ENCODE measurements at regions not wholly inside any gene's neighbourhood (a gene's known extent, or its start where the extent isn't known, plus 50 kb on each side); places are given as distances from the start of the nearest gene placed in this dataset.
"Not testable (repeated sequence)": the region's sequence is repeated elsewhere in the genome, so short reads cannot be mapped to it uniquely, and the experiment has no call there.

DNA sequence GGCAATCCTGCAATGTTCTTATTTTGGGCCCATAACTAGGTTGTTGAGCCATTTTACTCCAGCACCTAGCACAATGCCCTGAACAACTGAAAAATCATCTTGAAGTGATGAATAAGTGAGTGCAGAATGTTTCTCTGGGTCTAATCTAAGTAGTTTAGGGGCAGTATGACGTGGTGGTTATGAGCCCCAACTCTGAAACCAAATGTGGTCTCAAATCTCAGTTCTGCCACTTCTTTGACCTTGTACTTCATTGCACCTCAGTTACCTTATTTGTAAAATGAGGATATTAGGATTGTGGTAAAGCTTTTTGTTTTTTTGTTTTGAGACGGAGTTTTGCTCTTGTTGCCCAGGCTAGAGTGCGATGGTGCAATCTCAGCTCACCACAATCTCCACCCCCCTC is 80.9 kb upstream of the SNX2 start:
- no peaks in the 10 kb centered on the region for H3K36me3 ChIP-seq (ENCODE audit: insufficient read depth, low read length)
- POLR2A ChIA-PET (ENCODE audit: partially characterized antibody): no interaction called here
- no peak overlapping the region for H3K4me3 Mint-ChIP-seq
- H3K36me3 Mint-ChIP-seq: no peaks in the 10 kb centered on the region
- intact Hi-C loops (cut with micrococcal nuclease): no loop called here
- H3K27me3 ChIP-seq (ENCODE audit: insufficient read depth, low read length): no peaks in the 10 kb centered on the region
- H3K9me3 ChIP-seq (ENCODE audit: control insufficient read depth in 1 of 2, low read length in 2 of 2): no peaks in the 10 kb centered on the region
- H3K4me1 Mint-ChIP-seq: no peaks in the 10 kb centered on the region
- H3K4me1 ChIP-seq (ENCODE audit: insufficient read depth, low read length): no peaks in the 10 kb centered on the region
- CTCF ChIA-PET (ENCODE audit: partially characterized antibody): interaction anchor here (1.8 kb wide), 1 partner anchor 11 kb away, joined by 9 read pairs; no protein-coding TSS in a partner anchor
- no peak overlapping the region for H3K4me3 ChIP-seq (ENCODE audit: low read length in 2 of 2)
- no peak for DNase-seq
- H3K27ac ChIP-seq (ENCODE audit: low read depth, low read length): no peak overlapping the region
- no peaks in the 10 kb centered on the region for H3K9me3 Mint-ChIP-seq
- H3K27me3 Mint-ChIP-seq: peaks cover 1% of the 10 kb centered on the region in 2 donors
- H3K27ac Mint-ChIP-seq: no peak overlapping the region

GRCh38 chr5:122694884-122695283 is 80.0 kb upstream of the SNX2 start:
- intact Hi-C loops (cut with micrococcal nuclease): no loop called here
- CTCF ChIA-PET (ENCODE audit: partially characterized antibody): interaction anchor here (1.2 to 1.8 kb wide), 2 partner anchors 9 to 10 kb away, joined by 3 to 9 read pairs; no protein-coding TSS in a partner anchor

GRCh38 chr5:122696735-122697134 is 78.1 kb upstream of the SNX2 start:
- H3K36me3 ChIP-seq (ENCODE audit: insufficient read depth, low read length); H3K9me3 Mint-ChIP-seq; H3K9me3 ChIP-seq (ENCODE audit: control insufficient read depth in 1 of 2, low read length in 2 of 2); H3K27ac Mint-ChIP-seq; H3K4me1 ChIP-seq (ENCODE audit: insufficient read depth, low read length); H3K27me3 Mint-ChIP-seq; H3K4me1 Mint-ChIP-seq; POLR2A ChIA-PET (ENCODE audit: partially characterized antibody); H3K4me3 ChIP-seq (ENCODE audit: low read length in 2 of 2); H3K27me3 ChIP-seq (ENCODE audit: insufficient read depth, low read length); CTCF ChIA-PET (ENCODE audit: partially characterized antibody); intact Hi-C loops (cut with micrococcal nuclease); H3K36me3 Mint-ChIP-seq; DNase-seq; H3K27ac ChIP-seq (ENCODE audit: low read depth, low read length): not testable (repeated sequence)
- peak overlapping the region in 1 of 8 donors; percentile 41 for H3K4me3 Mint-ChIP-seq

More at GRCh38 chr5:122694884-122695283, 80.0 kb upstream of the SNX2 start:
- Histone ChIP-seq H3K27me3 (ENCODE audit: insufficient read depth, low read length) (no peaks in the 10 kb centered on the region), H3K27ac (ENCODE audit: low read depth, low read length) (no peak overlapping the region), H3K4me1 (ENCODE audit: insufficient read depth, low read length) (no peaks in the 10 kb centered on the region), H3K4me3 (ENCODE audit: low read length in 2 of 2) (no peak overlapping the region), H3K9me3 (ENCODE audit: control insufficient read depth in 1 of 2, low read length in 2 of 2) (no peaks in the 10 kb centered on the region), H3K36me3 (ENCODE audit: insufficient read depth, low read length) (no peaks in the 10 kb centered on the region)
- H3K4me3 Mint-ChIP-seq: no peak overlapping the region
- no peaks in the 10 kb centered on the region for H3K4me1 Mint-ChIP-seq
- no peak overlapping the region for H3K27ac Mint-ChIP-seq
- DNase-seq: no peak
- H3K9me3 Mint-ChIP-seq: no peaks in the 10 kb centered on the region
- POLR2A ChIA-PET (ENCODE audit: partially characterized antibody): no interaction called here
- H3K27me3 Mint-ChIP-seq: peaks cover 1% of the 10 kb centered on the region in 2 donors
- no peaks in the 10 kb centered on the region for H3K36me3 Mint-ChIP-seq

- no peak overlapping the region for H3K27ac ChIP-seq (ENCODE audit: low read depth, low read length)
- H3K9me3 Mint-ChIP-seq: no peaks in the 10 kb centered on the region
- peaks cover 1% of the 10 kb centered on the region in 2 donors for H3K27me3 Mint-ChIP-seq
- H3K4me1 ChIP-seq (ENCODE audit: insufficient read depth, low read length): no peaks in the 10 kb centered on the region
- H3K36me3 Mint-ChIP-seq: no peaks in the 10 kb centered on the region
- no peak overlapping the region for H3K27ac Mint-ChIP-seq
- ChIA-PET CTCF (ENCODE audit: partially characterized antibody) (no interaction called here), POLR2A (ENCODE audit: partially characterized antibody) (no interaction called here)
- no peaks in the 10 kb centered on the region for H3K27me3 ChIP-seq (ENCODE audit: insufficient read depth, low read length)
- H3K4me1 Mint-ChIP-seq: no peaks in the 10 kb centered on the region
- no peak overlapping the region for H3K4me3 ChIP-seq (ENCODE audit: low read length in 2 of 2)
- no peaks in the 10 kb centered on the region for H3K9me3 ChIP-seq (ENCODE audit: control insufficient read depth in 1 of 2, low read length in 2 of 2)
- intact Hi-C loops (cut with micrococcal nuclease): no loop called here
- no peaks in the 10 kb centered on the region for H3K36me3 ChIP-seq (ENCODE audit: insufficient read depth, low read length)
- DNase-seq: no peak
- peak overlapping the region in 1 of 8 donors; percentile 41 for H3K4me3 Mint-ChIP-seq
Observed at GRCh38 chr5:122697191-122697590, 77.7 kb upstream of the SNX2 start.

- Histone ChIP-seq H3K4me3 (ENCODE audit: low read length in 2 of 2) (no peak overlapping the region), H3K9me3 (ENCODE audit: control insufficient read depth in 1 of 2, low read length in 2 of 2) (no peaks in the 10 kb centered on the region), H3K36me3 (ENCODE audit: insufficient read depth, low read length) (no peaks in the 10 kb centered on the region), H3K27me3 (ENCODE audit: insufficient read depth, low read length) (no peaks in the 10 kb centered on the region), H3K4me1 (ENCODE audit: insufficient read depth, low read length) (no peaks in the 10 kb centered on the region), H3K27ac (ENCODE audit: low read depth, low read length) (no peak overlapping the region)
- ChIA-PET POLR2A (ENCODE audit: partially characterized antibody) (no interaction called here), CTCF (ENCODE audit: partially characterized antibody) (no interaction called here)
- intact Hi-C loops (cut with micrococcal nuclease): no loop called here
- no peak overlapping the region for H3K27ac Mint-ChIP-seq
- H3K9me3 Mint-ChIP-seq: no peaks in the 10 kb centered on the region
- H3K4me3 Mint-ChIP-seq: no peak overlapping the region
- peaks cover 1% of the 10 kb centered on the region in 2 donors for H3K27me3 Mint-ChIP-seq
- no peak for DNase-seq
- no peaks in the 10 kb centered on the region for H3K36me3 Mint-ChIP-seq
- no peaks in the 10 kb centered on the region for H3K4me1 Mint-ChIP-seq
Observed at GRCh38 chr5:122699201-122699600, 75.7 kb upstream of the SNX2 start.

DNA sequence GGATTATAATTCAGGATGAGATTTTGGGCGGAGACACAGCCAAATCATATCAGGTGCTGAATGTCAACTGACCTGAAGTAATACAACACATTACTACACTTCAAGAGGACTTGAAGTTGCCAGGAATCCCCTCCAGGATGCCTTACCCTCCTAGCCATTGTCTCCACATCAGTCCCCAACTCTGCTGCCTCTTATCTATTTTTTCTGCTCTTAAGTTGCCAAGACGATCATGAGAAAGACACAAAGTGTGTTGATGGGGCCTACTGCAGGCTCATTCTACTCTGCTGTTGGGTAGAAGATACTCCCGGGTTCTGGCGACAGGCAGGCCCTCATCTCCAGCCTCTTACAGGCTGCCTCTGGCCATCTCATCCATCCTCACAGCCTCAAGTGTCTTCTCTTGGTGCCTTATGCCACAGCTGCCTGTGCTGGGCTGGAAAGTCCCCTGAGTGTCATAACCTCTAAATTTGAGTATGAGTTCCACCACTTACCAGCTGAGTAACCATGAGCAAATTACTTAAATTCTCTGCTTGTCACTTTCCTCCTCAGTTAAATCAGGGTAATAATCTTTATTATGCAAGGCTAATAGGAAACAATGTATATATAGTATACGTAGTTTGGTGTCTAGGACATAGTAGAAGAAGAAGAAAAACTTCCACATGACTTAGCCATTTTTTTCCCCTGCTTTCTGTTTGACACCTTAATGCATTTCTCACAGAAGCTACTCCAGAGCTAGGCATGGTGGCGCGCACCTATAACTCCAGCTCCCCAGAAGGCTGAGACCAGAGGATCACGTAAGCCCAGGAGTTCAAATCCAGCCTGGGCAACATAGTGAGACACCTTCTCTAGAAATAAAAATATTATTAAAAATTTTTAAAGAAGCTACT is 73.0 kb upstream of the SNX2 start:
- peaks cover 1 to 2% of the 10 kb centered on the region in 2 donors for H3K27me3 Mint-ChIP-seq
- peak overlapping the region in 1 of 8 donors; percentile 18 for H3K4me3 Mint-ChIP-seq
- intact Hi-C loops (cut with micrococcal nuclease): no loop called here
- H3K36me3 ChIP-seq (ENCODE audit: insufficient read depth, low read length): no peaks in the 10 kb centered on the region
- POLR2A ChIA-PET (ENCODE audit: partially characterized antibody): no interaction called here
- H3K4me1 Mint-ChIP-seq: peaks cover 0 to 1% (median 0%) of the 10 kb centered on the region in 4 donors
- no peak overlapping the region for H3K27ac Mint-ChIP-seq
- no peak for DNase-seq
- H3K27ac ChIP-seq (ENCODE audit: low read depth, low read length): no peak overlapping the region
- no peaks in the 10 kb centered on the region for H3K9me3 Mint-ChIP-seq
- H3K27me3 ChIP-seq (ENCODE audit: insufficient read depth, low read length): no peaks in the 10 kb centered on the region
- no peaks in the 10 kb centered on the region for H3K4me1 ChIP-seq (ENCODE audit: insufficient read depth, low read length)
- no peaks in the 10 kb centered on the region for H3K9me3 ChIP-seq (ENCODE audit: control insufficient read depth in 1 of 2, low read length in 2 of 2)
- CTCF ChIA-PET (ENCODE audit: partially characterized antibody): no interaction called here
- H3K36me3 Mint-ChIP-seq: no peaks in the 10 kb centered on the region
- no peak overlapping the region for H3K4me3 ChIP-seq (ENCODE audit: low read length in 2 of 2)

DNA sequence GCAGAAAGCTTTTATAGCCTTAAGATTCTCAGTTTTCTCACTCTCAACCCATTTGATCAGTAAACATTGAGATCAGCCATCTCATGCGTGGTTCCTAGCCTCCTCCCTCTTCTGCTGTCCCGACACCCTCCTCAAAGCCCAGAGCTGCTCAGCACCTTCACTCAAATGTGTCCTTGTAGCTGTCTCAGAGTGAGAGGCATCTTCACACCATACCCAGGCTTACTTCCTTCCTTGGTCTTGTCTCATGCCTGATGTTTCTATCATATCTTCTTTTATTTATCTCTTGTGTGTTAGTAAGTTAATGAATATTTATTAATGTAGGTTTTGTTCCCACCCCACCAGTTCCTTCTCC is 72.4 kb upstream of the SNX2 start:
- Mint-ChIP-seq H3K36me3 (no peaks in the 10 kb centered on the region), H3K4me1 (peaks cover 0 to 1% (median 0%) of the 10 kb centered on the region in 4 donors), H3K27ac (peak overlapping the region in 1 of 7 donors; percentile 52), H3K4me3 (no peak overlapping the region), H3K27me3 (peaks cover 1 to 2% of the 10 kb centered on the region in 2 donors), H3K9me3 (no peaks in the 10 kb centered on the region)
- H3K9me3 ChIP-seq (ENCODE audit: control insufficient read depth in 1 of 2, low read length in 2 of 2): no peaks in the 10 kb centered on the region
- no peak for DNase-seq
- no peak overlapping the region for H3K27ac ChIP-seq (ENCODE audit: low read depth, low read length)
- H3K36me3 ChIP-seq (ENCODE audit: insufficient read depth, low read length): no peaks in the 10 kb centered on the region
- no peak overlapping the region for H3K4me3 ChIP-seq (ENCODE audit: low read length in 2 of 2)
- intact Hi-C loops (cut with micrococcal nuclease): no loop called here
- H3K27me3 ChIP-seq (ENCODE audit: insufficient read depth, low read length): no peaks in the 10 kb centered on the region
- no peaks in the 10 kb centered on the region for H3K4me1 ChIP-seq (ENCODE audit: insufficient read depth, low read length)
- POLR2A ChIA-PET (ENCODE audit: partially characterized antibody): no interaction called here
- CTCF ChIA-PET (ENCODE audit: partially characterized antibody): no interaction called here

All from CD4-positive, alpha-beta memory T cell (primary cell).